Activated CD4-positive, alpha-beta T cell treated with anti-CD3 and anti-CD28 coated beads, Interleukin-2, Interleukin-4, amounts not matched to agents 100 ng/mL and 50 ng/mL, durations not matched to agents 16 hours and 8 hours (primary cell): ENCODE measurements at regions not wholly inside any gene's neighbourhood (a gene's known extent, or its start where the extent isn't known, plus 50 kb on each side); places are given as distances from the start of the nearest gene placed in this dataset.

Experiments
- DNase-seq: peaks from one replicate; pipeline ENCODE4 v3.0.0-alpha.2; 2020; ENCODE audit warnings: low spot score

- DNase-seq, result no peak
These were observed 246.5 kb upstream of the MDFIC2 start for GRCh38 chr3:70558956-70559355.

DNA sequence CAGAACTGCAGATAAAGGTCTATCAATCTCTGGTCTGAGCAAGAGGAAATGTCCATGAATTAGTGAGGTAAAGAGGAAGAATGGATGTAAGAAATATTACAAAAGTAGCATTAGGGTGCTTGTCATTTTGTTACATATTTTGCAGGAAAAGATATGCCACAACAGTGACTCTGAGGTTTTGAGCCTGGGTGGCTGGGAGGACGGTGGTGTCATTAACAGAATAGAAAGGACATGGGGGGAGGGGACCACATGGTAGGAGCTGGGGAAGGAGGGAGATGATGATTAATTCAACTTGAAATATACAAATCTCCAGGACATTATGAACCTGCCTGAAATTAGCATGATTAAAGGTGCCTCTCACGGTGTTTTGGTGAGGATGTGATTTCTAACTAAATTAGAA, 245.5 kb upstream of the MDFIC2 start:
- DNase-seq, result no peak

DNA sequence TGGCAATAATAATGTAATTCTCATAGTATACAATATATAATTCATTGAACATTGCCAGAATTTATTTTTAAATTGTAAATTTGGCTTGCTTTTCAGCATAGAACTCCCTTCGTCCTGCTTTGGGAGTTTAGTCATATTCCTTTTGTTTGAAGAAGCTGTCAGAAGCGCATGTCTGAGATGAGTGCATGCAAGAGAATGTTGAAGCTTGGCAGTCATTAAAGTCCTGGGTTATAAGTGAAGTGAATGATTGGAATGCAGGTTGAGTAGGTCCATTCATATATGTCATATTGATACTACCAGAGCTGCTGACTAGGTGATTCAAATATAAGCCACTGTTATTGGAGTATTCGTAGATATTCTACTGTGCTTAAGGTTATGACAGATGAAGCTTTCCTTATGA, 243.6 kb upstream of the MDFIC2 start:
- no peak for DNase-seq

DNA sequence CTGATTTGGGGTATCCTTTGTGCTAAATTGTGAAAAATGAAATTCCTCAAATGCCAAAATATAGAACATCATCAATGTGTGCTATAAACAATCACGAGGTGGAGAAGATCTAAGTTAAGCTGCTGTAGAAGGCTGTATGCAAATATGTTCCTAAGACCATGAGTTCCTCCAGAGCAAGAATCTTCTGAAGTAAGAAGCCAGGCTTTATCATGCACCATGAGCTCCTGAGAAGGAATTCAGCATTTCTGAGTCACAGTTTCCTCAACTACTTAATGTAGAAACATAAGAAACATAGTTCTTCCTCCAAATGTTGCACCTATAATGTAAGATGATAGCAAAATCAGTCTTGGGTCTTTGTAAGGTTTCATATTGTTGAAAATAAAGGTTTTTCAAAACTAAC, 241.7 kb upstream of the MDFIC2 start:
- no peak for DNase-seq

- peak; percentile 64 for DNase-seq
These were observed 238.4 kb upstream of the MDFIC2 start for GRCh38 chr3:70550723-70551319.

DNA sequence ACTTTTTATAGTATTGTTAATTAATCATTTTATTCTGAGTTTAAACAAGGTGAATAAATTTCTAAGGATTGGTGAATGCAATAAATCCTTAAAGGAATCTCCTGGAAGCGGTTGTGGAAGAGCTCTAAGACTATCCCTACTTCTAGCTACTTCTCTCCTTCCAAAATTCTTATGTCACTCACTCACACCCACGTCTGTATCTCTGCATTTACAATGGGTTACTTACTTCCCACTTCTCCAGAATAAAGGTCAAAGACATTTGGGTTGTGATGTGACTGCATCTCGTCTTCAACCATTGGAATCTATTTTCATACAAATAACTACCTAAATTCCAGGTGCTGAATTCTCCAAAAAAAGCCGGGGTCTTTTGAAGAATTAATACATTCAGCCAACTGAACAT, 234.2 kb upstream of the MDFIC2 start:
- no peak for DNase-seq

- DNase-seq, result no peak
These were observed 231.1 kb upstream of the MDFIC2 start for GRCh38 chr3:70543493-70543892.

DNA sequence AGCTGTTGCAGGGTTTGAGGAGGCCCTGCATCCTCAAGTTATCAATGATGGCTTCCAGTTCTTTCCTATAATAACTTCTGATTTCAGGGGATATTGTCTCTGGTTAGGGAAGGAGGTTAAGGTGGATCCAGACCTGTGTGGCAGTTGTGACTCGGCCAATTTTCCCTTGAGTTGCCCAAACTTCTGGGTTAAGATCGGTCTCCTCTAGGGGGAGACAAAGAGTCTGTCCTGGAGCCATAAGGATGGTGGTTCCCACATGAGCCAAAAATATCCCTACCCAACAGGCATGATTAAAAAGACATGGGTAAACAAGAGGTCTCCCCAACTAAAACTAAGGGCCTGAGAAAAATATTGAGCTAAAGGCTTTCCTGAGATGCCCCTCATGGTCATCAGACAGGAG, 227.5 kb upstream of the MDFIC2 start:
- peak; percentile 6 for DNase-seq

DNA sequence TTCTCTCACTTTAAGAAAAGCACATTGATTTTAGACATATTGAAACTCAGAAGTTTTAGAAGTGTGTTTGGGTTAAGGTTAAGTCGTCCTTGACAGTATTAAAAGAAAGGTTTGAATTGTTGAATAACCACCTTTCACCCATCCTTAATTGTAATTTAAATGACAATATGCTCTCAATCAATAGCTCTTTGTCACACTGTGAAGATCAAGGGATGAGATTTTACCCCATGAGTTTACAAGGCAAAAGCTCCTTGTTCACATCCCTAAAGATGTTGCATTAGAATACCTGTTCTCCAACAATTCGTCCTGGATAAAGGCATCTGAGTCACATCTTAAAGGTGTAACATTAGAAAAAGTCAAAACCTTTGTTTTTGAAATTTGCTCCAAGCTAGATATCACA, 220.4 kb upstream of the MDFIC2 start:
- no peak for DNase-seq

DNA sequence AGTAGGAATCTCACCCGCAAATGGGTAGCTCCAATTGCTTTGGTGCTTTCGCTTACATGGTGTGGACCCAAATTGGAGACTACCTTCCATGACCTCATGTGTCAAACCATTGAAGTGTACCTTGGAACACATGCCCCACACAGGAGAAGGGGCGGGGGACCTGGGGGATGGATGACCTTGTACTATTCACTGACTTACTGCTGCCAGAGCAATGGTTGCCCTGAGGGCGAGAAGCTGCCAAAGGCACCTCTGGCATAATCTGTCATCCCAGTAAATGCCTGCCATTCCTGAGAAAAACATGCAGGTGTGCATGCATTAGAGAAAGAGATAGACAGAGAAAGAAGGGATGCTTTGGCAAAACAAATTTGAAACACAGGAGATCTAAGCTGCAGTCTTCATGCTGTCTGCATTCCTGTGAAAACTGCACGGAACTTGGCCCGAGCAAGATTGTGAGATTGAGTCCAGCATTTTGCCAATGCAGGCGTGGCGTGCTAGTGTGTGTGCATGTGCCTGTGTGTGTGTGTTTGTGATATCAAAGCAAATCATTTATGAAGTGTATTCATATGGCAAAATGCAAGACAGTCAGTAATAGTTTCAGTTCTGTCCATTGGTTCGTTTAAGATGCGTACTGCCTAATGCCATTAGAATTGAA, 219.5 kb upstream of the MDFIC2 start:
- no peak for DNase-seq

GRCh38 chr3:70531063-70531657, 218.7 kb upstream of the MDFIC2 start:
- no peak for DNase-seq

DNA sequence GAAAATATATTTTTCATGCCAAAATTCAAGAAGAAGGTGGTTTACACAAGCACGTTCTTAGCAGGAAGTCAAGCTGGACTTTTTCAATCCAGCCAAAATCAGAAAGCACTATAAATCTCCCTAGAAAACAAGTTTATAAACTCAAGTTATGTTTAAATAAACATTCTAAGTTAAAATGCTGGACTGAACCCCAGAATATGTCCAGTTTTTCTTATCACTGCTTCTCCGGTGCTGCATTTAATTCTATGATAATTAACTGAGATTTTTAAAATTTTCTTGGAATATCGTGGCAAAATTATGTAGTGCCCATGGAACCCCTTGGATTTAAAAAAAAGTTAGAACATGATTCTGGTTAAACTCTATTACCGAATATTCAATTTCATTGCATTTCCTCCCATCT, 218.2 kb upstream of the MDFIC2 start:
- DNase-seq, result no peak

- no peak for DNase-seq
These were observed 214.6 kb upstream of the MDFIC2 start for GRCh38 chr3:70527026-70527425.

DNA sequence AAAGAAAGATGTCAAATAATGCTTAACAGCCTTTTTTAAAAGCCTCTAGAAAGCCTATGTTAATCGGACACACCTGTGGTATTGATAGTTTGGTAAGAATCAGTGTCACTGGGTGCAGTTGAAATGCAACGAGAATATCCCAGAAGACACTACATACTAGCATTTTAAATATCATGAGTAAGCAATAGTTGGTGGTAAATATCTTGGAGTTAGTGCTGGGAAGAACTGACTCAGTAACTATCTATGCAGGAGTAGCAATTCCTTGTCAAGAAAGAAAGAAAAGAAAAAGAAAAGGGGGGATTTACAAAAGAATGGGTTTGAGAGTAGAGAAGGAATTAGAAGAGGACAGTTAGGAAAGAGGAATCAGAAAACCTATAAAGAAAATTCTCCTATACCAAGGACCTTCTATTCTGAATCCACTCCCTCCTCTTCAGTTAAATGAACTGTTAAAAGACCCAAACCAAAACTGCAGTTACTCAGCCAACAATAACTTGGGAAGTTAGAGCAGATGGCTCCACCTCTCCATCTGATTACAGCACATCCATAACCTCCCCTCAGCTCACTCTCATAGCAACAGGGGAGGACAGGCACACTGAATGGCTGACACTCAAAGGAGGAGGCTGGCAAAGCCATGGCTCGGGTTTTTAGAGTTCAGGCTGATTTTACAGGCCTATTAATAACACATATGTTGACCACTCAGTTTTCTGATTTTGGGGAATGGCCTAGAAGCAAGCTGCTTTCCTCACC, 207.6 kb upstream of the MDFIC2 start:
- no peak for DNase-seq

DNA sequence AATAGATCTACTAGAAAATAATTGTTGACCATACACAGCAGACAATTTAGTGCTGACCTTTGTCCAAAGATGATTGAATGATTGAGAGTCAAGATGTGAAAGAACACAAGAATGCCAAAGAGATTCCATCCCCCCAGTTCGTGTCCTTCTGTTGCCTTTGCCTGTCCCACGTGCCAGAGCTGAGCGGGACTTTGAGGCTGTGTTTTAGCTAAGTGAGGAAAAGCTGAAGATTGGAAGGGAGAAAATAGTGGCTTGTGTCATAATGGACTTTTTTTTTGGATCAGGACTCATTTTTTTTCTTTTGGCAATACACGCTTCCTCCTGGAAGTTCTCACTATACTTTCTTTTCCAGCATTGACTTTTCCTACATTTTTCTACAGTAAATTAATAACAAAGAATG, 206.6 kb upstream of the MDFIC2 start:
- no peak for DNase-seq

- DNase-seq, result no peak
These were observed 205.9 kb upstream of the MDFIC2 start for GRCh38 chr3:70518356-70518755.

GRCh38 chr3:70517124-70517890, 204.9 kb upstream of the MDFIC2 start:
- no peak for DNase-seq

DNA sequence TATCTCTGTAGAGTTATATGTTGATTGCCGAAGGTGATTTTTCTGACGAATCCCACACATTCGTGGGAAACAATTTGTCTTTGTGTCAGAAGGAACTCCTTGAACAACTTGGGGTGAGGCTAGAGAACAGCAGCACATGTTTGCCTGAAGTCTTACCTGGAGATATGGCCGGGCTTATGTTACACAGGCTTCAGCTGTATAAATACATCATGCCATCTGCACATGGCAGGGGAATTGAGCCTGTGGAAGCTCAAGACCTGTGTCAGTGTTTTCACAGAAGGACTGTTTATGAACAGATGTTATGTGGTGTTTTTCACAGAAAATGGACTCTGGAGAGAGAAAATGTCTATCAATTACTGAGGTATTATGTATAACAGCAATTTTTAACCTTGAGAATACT, 203.6 kb upstream of the MDFIC2 start:
- no peak for DNase-seq

DNA sequence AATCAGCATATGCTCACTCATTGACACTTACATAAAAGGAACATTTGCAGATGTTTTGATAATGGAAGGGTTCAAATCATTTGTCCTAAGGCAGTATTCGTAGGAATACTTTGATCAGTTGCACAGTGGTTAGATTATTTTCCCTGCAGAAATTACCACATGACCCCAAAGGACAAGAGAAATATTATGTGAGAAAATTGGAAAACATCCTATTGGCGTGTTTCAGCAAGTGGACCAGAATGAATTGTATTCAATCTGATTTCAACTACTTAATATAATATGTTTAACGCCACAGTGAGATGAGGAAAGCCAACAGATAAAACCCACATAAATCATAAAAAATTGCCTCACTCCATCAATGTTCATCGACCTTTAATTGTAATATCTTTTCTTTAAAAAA, 195.0 kb upstream of the MDFIC2 start:
- DNase-seq, result no peak

- no peak for DNase-seq
These were observed 194.3 kb upstream of the MDFIC2 start for GRCh38 chr3:70506775-70507174.

- DNase-seq, result no peak
These were observed 189.1 kb upstream of the MDFIC2 start for GRCh38 chr3:70501561-70501960.

DNA sequence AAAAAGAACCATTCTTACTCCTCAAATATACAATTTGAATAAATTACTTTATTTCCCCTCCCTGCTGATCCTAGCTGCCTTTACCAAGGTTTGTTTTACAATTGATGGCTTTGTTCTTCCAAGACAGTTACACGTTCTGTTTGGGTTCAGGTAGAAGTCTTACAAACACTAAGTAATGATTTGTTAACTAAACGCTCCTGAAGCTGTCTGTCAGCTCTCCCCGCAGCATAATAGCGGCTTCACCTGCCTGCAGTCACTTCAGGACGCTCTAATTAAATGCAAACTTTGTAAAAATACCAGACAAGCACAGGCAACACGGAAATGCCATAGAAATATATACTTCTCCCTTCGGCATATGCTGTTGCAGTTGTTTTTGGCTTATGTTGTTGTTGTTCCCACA, 176.4 kb upstream of the MDFIC2 start:
- no peak for DNase-seq
